CD14-positive monocyte (primary cell): ENCODE measurements at regions not wholly inside any gene's neighbourhood (a gene's known extent, or its start where the extent isn't known, plus 50 kb on each side); places are given as distances from the start of the nearest gene placed in this dataset.

Experiments
- DNase-seq, 3 donors: peaks; one replicate each; pipeline ENCODE4 v3.0.0-alpha.2; 2011 to 2022
- H2AFZ ChIP-seq: 2 replicates; pipeline ENCODE4 v1.6.0; 2012; ENCODE audit warnings: mild to moderate bottlenecking, low read depth, low read length, inconsistent platforms; ENCODE audit not compliant: insufficient read depth, poor library complexity, severe bottlenecking
- H3K27ac ChIP-seq, 2 donors: 1 replicate in 1 of 2; 2 replicates in 1 of 2; pipeline ENCODE4 v1.5.1; 2012 to 2013; ENCODE audit warnings: low read length in 2 of 2, control low read depth in 1 of 2, inconsistent platforms in 1 of 2, low read depth in 1 of 2, mild to moderate bottlenecking in 1 of 2
- H3K27me3 ChIP-seq, 2 donors: one replicate each; pipeline versions ENCODE4 v1.6.0 to v1.6.1; 2011 to 2013; ENCODE audit warnings: low read length in 2 of 2; ENCODE audit not compliant: control insufficient read depth in 2 of 2, insufficient read depth in 2 of 2
- H3K36me3 ChIP-seq, 2 donors: replicated peaks in 1 of 2; 1 replicate in 1 of 2; 2 replicates in 1 of 2; pipeline versions ENCODE4 v1.5.1 to v1.6.1; 2012 to 2013; ENCODE audit warnings: low read length in 2 of 2, control low read depth in 1 of 2, inconsistent platforms in 1 of 2, mild to moderate bottlenecking in 1 of 2; ENCODE audit not compliant: insufficient read depth in 2 of 2, control insufficient read depth in 1 of 2
- H3K4me1 ChIP-seq, 2 donors: 1 replicate in 1 of 2; 2 replicates in 1 of 2; pipeline versions ENCODE4 v1.5.1 to v1.6.1; 2012 to 2013; ENCODE audit warnings: low read length in 2 of 2, control low read depth in 1 of 2, inconsistent platforms in 1 of 2, mild to moderate bottlenecking in 1 of 2, moderate library complexity in 1 of 2; ENCODE audit not compliant: insufficient read depth in 2 of 2, control insufficient read depth in 1 of 2
- H3K4me2 ChIP-seq: replicated peaks from 2 replicates; pipeline ENCODE3; 2012; ENCODE audit warnings: low read length, moderate library complexity, mild to moderate bottlenecking; ENCODE audit not compliant: poor library complexity, severe bottlenecking; ENCODE audit errors: extremely low read depth
- H3K4me3 ChIP-seq, 3 experiments: fragments of 200-600 bp in 1 of 3; sonication (generic) in 1 of 3; replicated peaks in 1 of 3; 1 replicate in 2 of 3; 2 replicates in 1 of 3; pipeline ENCODE4 v1.5.1; 2011 to 2013; ENCODE audit warnings: low read length in 3 of 3, mild to moderate bottlenecking in 3 of 3, control low read depth in 2 of 3, low read depth in 2 of 3, inconsistent platforms in 1 of 3, moderate library complexity in 1 of 3
- H3K79me2 ChIP-seq: 2 replicates; pipeline ENCODE4 v1.6.0; 2012; ENCODE audit warnings: mild to moderate bottlenecking, control low read depth, inconsistent platforms, low read length, moderate library complexity; ENCODE audit not compliant: insufficient read depth
- H3K9ac ChIP-seq: 2 replicates; pipeline ENCODE4 v1.6.0; 2017; ENCODE audit warnings: low read length, mild to moderate bottlenecking; ENCODE audit not compliant: insufficient read depth, poor library complexity, severe bottlenecking
- H3K9me3 ChIP-seq, 2 donors: replicated peaks in 1 of 2; 1 replicate in 1 of 2; 2 replicates in 1 of 2; pipeline versions ENCODE4 v1.5.1 to v1.6.1; 2012 to 2013; ENCODE audit warnings: low read length in 2 of 2, control low read depth in 1 of 2; ENCODE audit not compliant: control insufficient read depth in 1 of 2, insufficient read depth in 1 of 2
- H4K20me1 ChIP-seq: 2 replicates; pipeline ENCODE4 v1.6.0; 2012; ENCODE audit warnings: mild to moderate bottlenecking, low read length, control low read depth, moderate library complexity; ENCODE audit not compliant: insufficient read depth
- H3K27ac Mint-ChIP-seq, 7 donors: one replicate each; pipeline ENCODE4 v1.8.0; 2020; ENCODE audit warnings: mild to moderate bottlenecking in 7 of 7, mixed read lengths in 7 of 7, moderate library complexity in 6 of 7, inconsistent platforms in 2 of 7
- H3K27me3 Mint-ChIP-seq, 3 donors: one replicate each; pipeline ENCODE4 v1.8.0; 2021 to 2022; ENCODE audit warnings: low read depth in 3 of 3, mild to moderate bottlenecking in 3 of 3, mixed read lengths in 3 of 3, moderate library complexity in 3 of 3, inconsistent platforms in 1 of 3
- H3K36me3 Mint-ChIP-seq, 2 donors: one replicate each; pipeline ENCODE4 v1.8.0; 2020; ENCODE audit warnings: mixed read lengths in 2 of 2, inconsistent platforms in 1 of 2, mild to moderate bottlenecking in 1 of 2
- H3K4me1 Mint-ChIP-seq: one replicate; pipeline ENCODE4 v1.8.0; 2020; ENCODE audit warnings: mild to moderate bottlenecking, mixed read lengths
- H3K4me3 Mint-ChIP-seq, 2 donors: one replicate each; pipeline ENCODE4 v1.8.0; 2020; ENCODE audit warnings: mild to moderate bottlenecking in 2 of 2, mixed read lengths in 2 of 2, moderate library complexity in 1 of 2
- H3K9me3 Mint-ChIP-seq, 7 donors: one replicate each; pipeline ENCODE4 v1.8.0; 2020 to 2022; ENCODE audit warnings: mixed read lengths in 7 of 7, mild to moderate bottlenecking in 6 of 7, moderate library complexity in 6 of 7, inconsistent platforms in 2 of 7
- CTCF ChIP-seq: fragments of 200-600 bp; IDR thresholded peaks from one replicate; pipeline ENCODE4 v1.8.0; 2022; ENCODE audit warnings: antibody characterized with exemption, mild to moderate bottlenecking
- WGBS: methylation state at CpG from one replicate; pipeline ENCODE4 v1.1.5; 2013; ENCODE audit warnings: missing lambda C conversion rate; ENCODE audit not compliant: insufficient coverage; 5-methylcytosine and 5-hydroxymethylcytosine counted together
- intact Hi-C, 2 donors: fragments of 100-400 bp; cut with micrococcal nuclease; formaldehyde crosslinking; loops; one replicate each; pipeline versions ENCODE4 v1.15.0 to v1.15.1; 2023

GRCh38 chr13:70604448-70604847 is 496.2 kb upstream of the KLHL1 start:
- no peaks in the 10 kb centered on the region for H3K4me1 ChIP-seq
- no peak for TF ChIP-seq CTCF
- H3K4me3 Mint-ChIP-seq: no peak overlapping the region
- peaks cover 0 to 4% (median 2%) of the 10 kb centered on the region in 7 donors for H3K9me3 Mint-ChIP-seq
- H3K4me3 ChIP-seq: no peak overlapping the region
- no peaks in the 10 kb centered on the region for H4K20me1 ChIP-seq
- H3K79me2 ChIP-seq: no peaks in the 10 kb centered on the region
- H3K36me3 ChIP-seq: no peaks in the 10 kb centered on the region
- H3K27ac ChIP-seq: no peak overlapping the region
- intact Hi-C loops: no loop called here
- no peaks in the 10 kb centered on the region for H3K27me3 Mint-ChIP-seq
- H3K27ac Mint-ChIP-seq: no peak overlapping the region
- H3K36me3 Mint-ChIP-seq: no peaks in the 10 kb centered on the region
- DNase-seq: no peak
- 83% methylated on average over 2 of the region's 4 CpGs for WGBS
- no peak overlapping the region for H3K9ac ChIP-seq
- no peak overlapping the region for H2AFZ ChIP-seq
- no peaks in the 10 kb centered on the region for H3K27me3 ChIP-seq
- no peak overlapping the region for H3K4me2 ChIP-seq
- no peaks in the 10 kb centered on the region for H3K4me1 Mint-ChIP-seq
- H3K9me3 ChIP-seq: no peaks in the 10 kb centered on the region

- no peak for DNase-seq
- Histone ChIP-seq H3K27me3 (no peaks in the 10 kb centered on the region), H4K20me1 (no peaks in the 10 kb centered on the region), H3K9ac (no peak overlapping the region), H3K4me1 (no peaks in the 10 kb centered on the region), H3K4me2 (no peak overlapping the region), H3K36me3 (no peaks in the 10 kb centered on the region), H3K4me3 (no peak overlapping the region), H3K79me2 (no peaks in the 10 kb centered on the region), H3K27ac (no peak overlapping the region), H2AFZ (no peak overlapping the region), H3K9me3 (no peaks in the 10 kb centered on the region)
- H3K9me3 Mint-ChIP-seq: peaks cover 0 to 2% (median 0%) of the 10 kb centered on the region in 7 donors
- intact Hi-C loops: no loop called here
- no peak for TF ChIP-seq CTCF
- no peak overlapping the region for H3K4me3 Mint-ChIP-seq
- no CpG with 5 or more reads among the region's 3 CpGs for WGBS
- no peaks in the 10 kb centered on the region for H3K36me3 Mint-ChIP-seq
- H3K27ac Mint-ChIP-seq: no peak overlapping the region
- H3K27me3 Mint-ChIP-seq: no peaks in the 10 kb centered on the region
- H3K4me1 Mint-ChIP-seq: no peaks in the 10 kb centered on the region
These were observed 485.5 kb upstream of the KLHL1 start for GRCh38 chr13:70593716-70594115.
